ENCODE measurements at regions not wholly inside any gene's neighbourhood (a gene's known extent, or its start where the extent isn't known, plus 50 kb on each side); places are given as distances from the start of the nearest gene placed in this dataset.
"Not testable (repeated sequence)": the region's sequence is repeated elsewhere in the genome, so short reads cannot be mapped to it uniquely, and the experiment has no call there.

- DNase-seq (ENCODE audit: low spot score in 2 of 2): no peak
- ATAC-seq (ENCODE audit: low read depth): no peak
Observed at GRCh38 chr10:32142646-32143045, 86.4 kb upstream of the KIF5B start.

GRCh38 chr10:32141018-32141807, 85.0 kb upstream of the KIF5B start:
- H3K9me3 Mint-ChIP-seq: no peaks in the 10 kb centered on the region
- no peaks in the 10 kb centered on the region for H3K27me3 Mint-ChIP-seq
- H3K4me1 Mint-ChIP-seq: no peaks in the 10 kb centered on the region
- no peak overlapping the region for H3K27ac Mint-ChIP-seq
- no peak for DNase-seq (ENCODE audit: low spot score in 2 of 2)
- no peaks in the 10 kb centered on the region for H3K36me3 Mint-ChIP-seq
- no peak for ATAC-seq (ENCODE audit: low read depth)
- no peak overlapping the region for H3K4me3 Mint-ChIP-seq

More at GRCh38 chr10:32142646-32143045, 86.4 kb upstream of the KIF5B start:
- Mint-ChIP-seq H3K27ac (no peak overlapping the region), H3K27me3 (no peaks in the 10 kb centered on the region), H3K4me3 (no peak overlapping the region), H3K9me3 (no peaks in the 10 kb centered on the region), H3K4me1 (no peaks in the 10 kb centered on the region), H3K36me3 (no peaks in the 10 kb centered on the region)

GRCh38 chr10:32140403-32140802, 84.2 kb upstream of the KIF5B start:
- Mint-ChIP-seq H3K9me3 (no peaks in the 10 kb centered on the region), H3K27me3 (no peaks in the 10 kb centered on the region), H3K27ac (no peak overlapping the region), H3K36me3 (no peaks in the 10 kb centered on the region), H3K4me1 (no peaks in the 10 kb centered on the region), H3K4me3 (no peak overlapping the region)
- no peak for DNase-seq (ENCODE audit: low spot score in 2 of 2)
- no peak for ATAC-seq (ENCODE audit: low read depth)

GRCh38 chr10:32139223-32140073, 83.2 kb upstream of the KIF5B start:
- Mint-ChIP-seq H3K4me1 (no peaks in the 10 kb centered on the region), H3K9me3 (no peaks in the 10 kb centered on the region), H3K27ac (no peak overlapping the region), H3K27me3 (no peaks in the 10 kb centered on the region), H3K4me3 (no peak overlapping the region), H3K36me3 (no peaks in the 10 kb centered on the region)
- DNase-seq (ENCODE audit: low spot score in 2 of 2) (no peak), ATAC-seq (ENCODE audit: low read depth) (no peak)

- not testable (repeated sequence) for H3K27me3 Mint-ChIP-seq; H3K36me3 Mint-ChIP-seq; H3K27ac Mint-ChIP-seq; H3K9me3 Mint-ChIP-seq; DNase-seq (ENCODE audit: low spot score in 2 of 2); H3K4me3 Mint-ChIP-seq; ATAC-seq (ENCODE audit: low read depth); H3K4me1 Mint-ChIP-seq
Observed at GRCh38 chr10:32136927-32137326, 80.7 kb upstream of the KIF5B start.

- not testable (repeated sequence) for H3K27me3 Mint-ChIP-seq; H3K4me1 Mint-ChIP-seq; ATAC-seq (ENCODE audit: low read depth); H3K36me3 Mint-ChIP-seq; DNase-seq (ENCODE audit: low spot score in 2 of 2); H3K9me3 Mint-ChIP-seq; H3K27ac Mint-ChIP-seq; H3K4me3 Mint-ChIP-seq
Observed at GRCh38 chr10:32135796-32136195, 79.6 kb upstream of the KIF5B start.

GRCh38 chr10:32132357-32132946, 76.2 kb upstream of the KIF5B start:
- Mint-ChIP-seq H3K36me3 (no peaks in the 10 kb centered on the region), H3K27ac (no peak overlapping the region), H3K4me1 (no peaks in the 10 kb centered on the region), H3K27me3 (peaks cover 1% of the 10 kb centered on the region), H3K4me3 (no peak overlapping the region), H3K9me3 (no peaks in the 10 kb centered on the region)
- no peak for DNase-seq (ENCODE audit: low spot score in 2 of 2)
- no peak for ATAC-seq (ENCODE audit: low read depth)

GRCh38 chr10:32131388-32131787, 75.2 kb upstream of the KIF5B start:
- Mint-ChIP-seq H3K36me3 (no peaks in the 10 kb centered on the region), H3K27me3 (peaks cover 3% of the 10 kb centered on the region), H3K9me3 (no peaks in the 10 kb centered on the region), H3K27ac (no peak overlapping the region), H3K4me3 (no peak overlapping the region), H3K4me1 (no peaks in the 10 kb centered on the region)
- ATAC-seq (ENCODE audit: low read depth) (no peak), DNase-seq (ENCODE audit: low spot score in 2 of 2) (no peak)

GRCh38 chr10:32130788-32131187, 74.6 kb upstream of the KIF5B start:
- H3K9me3 Mint-ChIP-seq: no peaks in the 10 kb centered on the region
- no peaks in the 10 kb centered on the region for H3K36me3 Mint-ChIP-seq
- H3K27me3 Mint-ChIP-seq: peaks cover 3% of the 10 kb centered on the region
- no peak overlapping the region for H3K4me3 Mint-ChIP-seq
- no peak for ATAC-seq (ENCODE audit: low read depth)
- no peak for DNase-seq (ENCODE audit: low spot score in 2 of 2)
- no peaks in the 10 kb centered on the region for H3K4me1 Mint-ChIP-seq
- H3K27ac Mint-ChIP-seq: no peak overlapping the region

- Mint-ChIP-seq H3K27ac (no peak overlapping the region), H3K9me3 (peaks cover 5% of the 10 kb centered on the region), H3K36me3 (peaks cover 1% of the 10 kb centered on the region), H3K4me1 (no peaks in the 10 kb centered on the region), H3K27me3 (peaks cover 3% of the 10 kb centered on the region), H3K4me3 (no peak overlapping the region)
- no peak for DNase-seq (ENCODE audit: low spot score in 2 of 2)
- no peak for ATAC-seq (ENCODE audit: low read depth)
Observed at GRCh38 chr10:32125023-32125422, 68.8 kb upstream of the KIF5B start.

- Mint-ChIP-seq H3K4me3 (no peak overlapping the region), H3K36me3 (peaks cover 1% of the 10 kb centered on the region), H3K27me3 (peaks cover 12% of the 10 kb centered on the region), H3K27ac (no peak overlapping the region), H3K9me3 (peaks cover 5% of the 10 kb centered on the region), H3K4me1 (no peaks in the 10 kb centered on the region)
- DNase-seq (ENCODE audit: low spot score in 2 of 2) (no peak), ATAC-seq (ENCODE audit: low read depth) (no peak)
Observed at GRCh38 chr10:32123021-32123420, 66.8 kb upstream of the KIF5B start.

- H3K27ac Mint-ChIP-seq: no peak overlapping the region
- peaks cover 11% of the 10 kb centered on the region for H3K27me3 Mint-ChIP-seq
- H3K36me3 Mint-ChIP-seq: peaks cover 1% of the 10 kb centered on the region
- no peaks in the 10 kb centered on the region for H3K4me1 Mint-ChIP-seq
- no peak for DNase-seq (ENCODE audit: low spot score in 2 of 2)
- ATAC-seq (ENCODE audit: low read depth): no peak
- peaks cover 5% of the 10 kb centered on the region for H3K9me3 Mint-ChIP-seq
- H3K4me3 Mint-ChIP-seq: no peak overlapping the region
Observed at GRCh38 chr10:32121648-32122047, 65.4 kb upstream of the KIF5B start.

- DNase-seq (ENCODE audit: low spot score in 2 of 2) (no peak), ATAC-seq (ENCODE audit: low read depth) (no peak)
- Mint-ChIP-seq H3K4me3 (no peak overlapping the region), H3K27ac (no peak overlapping the region), H3K4me1 (no peaks in the 10 kb centered on the region), H3K9me3 (peaks cover 13% of the 10 kb centered on the region), H3K27me3 (peaks cover 10% of the 10 kb centered on the region), H3K36me3 (peaks cover 1% of the 10 kb centered on the region)
Observed at GRCh38 chr10:32120147-32120546, 63.9 kb upstream of the KIF5B start.

- ATAC-seq (ENCODE audit: low read depth) (no peak), DNase-seq (ENCODE audit: low spot score in 2 of 2) (no peak)
- Mint-ChIP-seq H3K27me3 (peaks cover 7% of the 10 kb centered on the region), H3K4me3 (no peak overlapping the region), H3K9me3 (peaks cover 8% of the 10 kb centered on the region), H3K36me3 (no peaks in the 10 kb centered on the region), H3K4me1 (no peaks in the 10 kb centered on the region), H3K27ac (no peak overlapping the region)
Observed at GRCh38 chr10:32114508-32114907, 58.3 kb upstream of the KIF5B start.

Measured in memory B cell (primary cell).